Activated naive CD4-positive, alpha-beta T cell treated with anti-CD3 and anti-CD28 coated beads, Interleukin-2, amount 50 U/mL, for 24 hours (primary cell): ENCODE measurements at regions not wholly inside any gene's neighbourhood (a gene's known extent, or its start where the extent isn't known, plus 50 kb on each side); places are given as distances from the start of the nearest gene placed in this dataset.

ENCODE experiments used
- H3K27ac Mint-ChIP-seq: one replicate; pipeline ENCODE4 v1.8.0; 2021; ENCODE audit warnings: mild to moderate bottlenecking, mixed read lengths
- H3K27me3 Mint-ChIP-seq: one replicate; pipeline ENCODE4 v1.8.0; 2021; ENCODE audit warnings: mixed read lengths
- H3K36me3 Mint-ChIP-seq: one replicate; pipeline ENCODE4 v1.8.0; 2021; ENCODE audit warnings: mixed read lengths
- H3K4me1 Mint-ChIP-seq: one replicate; pipeline ENCODE4 v1.8.0; 2021; ENCODE audit warnings: mixed read lengths
- H3K4me3 Mint-ChIP-seq: one replicate; pipeline ENCODE4 v1.8.0; 2021; ENCODE audit warnings: mild to moderate bottlenecking, mixed read lengths
- H3K9me3 Mint-ChIP-seq: one replicate; pipeline ENCODE4 v1.8.0; 2021; ENCODE audit warnings: mixed read lengths

DNA sequence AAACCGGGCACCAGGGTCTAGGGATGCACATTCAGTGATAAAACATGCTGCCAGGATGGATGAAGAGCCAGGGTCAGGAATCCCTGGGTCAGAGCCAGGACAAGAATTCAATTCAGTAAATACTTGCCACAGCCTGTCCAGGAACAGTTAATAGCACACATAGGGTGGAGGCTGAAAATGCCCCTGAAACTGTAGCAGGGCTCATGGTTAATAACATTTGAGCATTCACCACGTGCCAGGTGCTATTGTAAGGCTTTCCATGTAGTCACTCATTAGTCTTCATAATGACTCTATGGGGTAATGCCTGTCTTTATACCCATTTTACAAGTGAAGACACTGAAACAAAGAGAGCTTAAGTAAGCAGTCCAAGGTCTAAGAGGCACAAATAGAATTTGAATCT, 296.3 kb downstream of the LRFN2 start:
- no peaks in the 10 kb centered on the region for H3K36me3 Mint-ChIP-seq
- peaks cover 12% of the 10 kb centered on the region for H3K27me3 Mint-ChIP-seq
- no peak overlapping the region for H3K4me3 Mint-ChIP-seq
- no peak overlapping the region for H3K27ac Mint-ChIP-seq
- no peaks in the 10 kb centered on the region for H3K4me1 Mint-ChIP-seq
- H3K9me3 Mint-ChIP-seq, result no peaks in the 10 kb centered on the region

DNA sequence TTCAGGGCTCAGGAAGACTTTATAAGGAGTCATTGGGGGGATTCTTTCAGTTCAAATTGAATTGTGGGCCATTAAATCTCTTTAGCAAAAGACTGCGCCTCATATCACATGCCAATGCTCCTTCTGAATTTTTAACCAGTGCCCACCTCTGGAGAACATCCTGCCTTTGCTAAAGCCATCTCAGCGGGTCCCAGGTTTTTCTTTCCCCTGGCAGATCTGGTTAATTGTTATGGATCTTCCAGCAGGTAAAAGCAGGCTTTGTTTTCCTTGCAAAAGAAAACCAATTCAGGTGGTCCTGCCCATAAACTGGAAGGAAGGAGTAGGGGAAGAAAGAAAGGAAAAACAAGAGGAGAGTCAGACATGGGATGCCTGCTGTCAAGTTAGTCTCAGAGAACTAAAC, 298.2 kb downstream of the LRFN2 start:
- Mint-ChIP-seq H3K27ac (no peak overlapping the region), H3K9me3 (no peaks in the 10 kb centered on the region), H3K4me1 (no peaks in the 10 kb centered on the region), H3K4me3 (no peak overlapping the region), H3K27me3 (peaks cover 18% of the 10 kb centered on the region), H3K36me3 (no peaks in the 10 kb centered on the region)

DNA sequence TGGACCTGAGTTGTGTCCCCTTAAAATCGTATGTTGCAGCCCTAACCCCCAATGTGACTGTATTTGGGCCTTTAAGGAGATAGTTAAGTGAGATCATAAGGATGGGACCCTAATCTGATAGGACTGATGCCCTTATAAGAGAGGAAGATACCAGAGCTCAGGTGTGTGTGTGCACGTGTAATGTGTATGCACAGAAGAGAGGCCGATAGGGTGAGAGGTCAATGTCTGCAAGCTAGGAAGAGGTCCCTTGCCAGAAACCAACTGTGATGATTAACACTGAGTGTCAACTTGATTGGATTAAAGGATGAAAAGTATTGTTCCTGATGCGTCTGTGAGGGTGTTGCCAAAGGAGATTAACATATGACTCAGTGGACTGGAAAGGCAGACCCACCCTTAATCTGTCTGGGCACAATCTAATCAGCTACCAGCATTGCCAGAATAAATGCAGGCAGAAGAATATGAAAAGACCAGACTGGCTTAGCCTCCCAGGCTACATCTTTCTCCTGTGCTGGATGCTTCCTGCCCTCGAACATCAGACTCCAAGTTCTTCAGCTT, 299.8 kb downstream of the LRFN2 start:
- Mint-ChIP-seq H3K36me3 (no peaks in the 10 kb centered on the region), H3K27me3 (peaks cover 19% of the 10 kb centered on the region), H3K27ac (no peak overlapping the region), H3K4me1 (no peaks in the 10 kb centered on the region), H3K9me3 (no peaks in the 10 kb centered on the region), H3K4me3 (no peak overlapping the region)

DNA sequence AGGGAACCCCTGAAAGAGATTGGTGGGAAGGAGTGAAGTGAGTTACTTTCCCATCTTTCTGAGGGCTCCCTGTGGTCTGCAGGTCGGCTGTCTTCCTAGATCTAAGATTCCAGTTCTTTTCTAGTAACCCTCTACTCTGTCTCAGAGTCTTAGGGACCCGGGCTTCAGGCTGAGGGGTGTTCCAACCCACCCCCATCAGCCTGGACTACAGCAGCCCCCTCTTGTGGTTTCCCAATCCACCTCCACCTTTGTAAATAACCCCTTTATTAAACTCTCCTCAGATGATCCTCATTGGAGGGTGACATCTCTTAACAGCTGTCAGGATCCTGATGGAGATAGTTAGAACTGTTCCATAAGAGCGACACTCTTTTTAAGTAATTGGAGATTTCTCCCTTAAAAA, 300.4 kb downstream of the LRFN2 start:
- Mint-ChIP-seq H3K27ac (no peak overlapping the region), H3K4me3 (no peak overlapping the region), H3K4me1 (no peaks in the 10 kb centered on the region), H3K27me3 (peaks cover 19% of the 10 kb centered on the region), H3K9me3 (no peaks in the 10 kb centered on the region), H3K36me3 (no peaks in the 10 kb centered on the region)

DNA sequence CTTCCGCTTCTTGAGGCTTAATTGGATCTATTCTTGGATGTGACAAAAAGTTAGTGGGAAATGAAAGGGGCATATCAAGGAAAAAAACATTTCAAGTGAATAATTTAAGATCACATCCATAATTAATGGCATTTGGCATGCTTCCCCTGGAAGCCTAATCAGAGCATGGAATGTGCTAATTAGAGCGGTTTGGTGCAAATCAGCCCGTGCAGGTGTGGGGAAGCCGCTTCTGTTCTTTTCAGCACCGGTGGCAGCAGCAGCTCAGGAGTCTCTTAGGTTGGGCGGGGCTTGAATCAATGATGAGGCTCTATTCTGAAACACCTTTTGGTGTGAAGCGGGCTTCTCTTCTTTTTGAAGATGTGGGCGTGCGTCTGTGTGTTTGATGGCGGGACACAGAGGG, 301.2 kb downstream of the LRFN2 start:
- Mint-ChIP-seq H3K4me1 (no peaks in the 10 kb centered on the region), H3K4me3 (no peak overlapping the region), H3K27ac (no peak overlapping the region), H3K9me3 (no peaks in the 10 kb centered on the region), H3K27me3 (peaks cover 19% of the 10 kb centered on the region), H3K36me3 (no peaks in the 10 kb centered on the region)

DNA sequence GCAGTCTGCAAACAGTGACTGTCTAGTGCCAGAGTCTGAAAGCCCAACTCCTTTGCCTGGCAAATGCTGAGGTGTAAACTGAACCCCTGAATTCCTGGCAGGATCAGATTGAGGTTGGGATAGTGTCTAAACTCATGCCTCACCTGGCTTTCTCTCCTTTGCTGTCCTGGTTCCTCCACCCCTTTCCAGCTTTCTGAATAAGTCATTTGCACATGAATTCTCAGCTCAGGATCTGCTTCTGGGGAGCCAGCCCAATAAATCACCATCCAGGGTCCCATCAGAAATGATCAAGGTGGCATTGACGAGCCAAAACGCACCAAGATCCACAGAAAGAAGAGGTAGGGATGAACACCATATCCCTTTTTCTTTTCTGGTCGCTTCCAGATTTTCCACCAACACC, 301.6 kb downstream of the LRFN2 start:
- Mint-ChIP-seq H3K36me3 (no peaks in the 10 kb centered on the region), H3K4me1 (no peaks in the 10 kb centered on the region), H3K27me3 (peaks cover 19% of the 10 kb centered on the region), H3K27ac (no peak overlapping the region), H3K4me3 (no peak overlapping the region), H3K9me3 (no peaks in the 10 kb centered on the region)

DNA sequence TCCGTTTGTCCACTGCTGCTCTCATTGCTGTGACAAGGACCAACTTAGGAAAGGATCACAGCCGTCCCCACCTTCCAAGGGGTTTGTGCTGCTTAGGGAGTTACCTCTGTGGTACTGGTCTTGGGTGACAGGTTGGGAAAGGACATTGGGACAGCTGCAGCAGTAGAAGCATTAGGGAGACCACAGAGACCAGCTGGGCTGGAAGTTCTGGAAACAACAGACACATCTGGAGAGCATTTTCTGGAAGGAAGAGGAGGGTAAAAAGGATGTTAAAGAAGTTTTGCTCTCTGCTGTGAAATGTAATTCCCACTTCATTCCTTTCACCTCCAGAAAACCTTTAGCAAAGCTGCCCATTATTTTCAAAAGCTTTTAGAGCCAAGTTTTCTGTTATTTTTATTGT, 304.2 kb downstream of the LRFN2 start:
- H3K9me3 Mint-ChIP-seq, result no peaks in the 10 kb centered on the region
- no peaks in the 10 kb centered on the region for H3K4me1 Mint-ChIP-seq
- H3K4me3 Mint-ChIP-seq, result no peak overlapping the region
- no peak overlapping the region for H3K27ac Mint-ChIP-seq
- no peaks in the 10 kb centered on the region for H3K36me3 Mint-ChIP-seq
- H3K27me3 Mint-ChIP-seq, result peaks cover 19% of the 10 kb centered on the region

DNA sequence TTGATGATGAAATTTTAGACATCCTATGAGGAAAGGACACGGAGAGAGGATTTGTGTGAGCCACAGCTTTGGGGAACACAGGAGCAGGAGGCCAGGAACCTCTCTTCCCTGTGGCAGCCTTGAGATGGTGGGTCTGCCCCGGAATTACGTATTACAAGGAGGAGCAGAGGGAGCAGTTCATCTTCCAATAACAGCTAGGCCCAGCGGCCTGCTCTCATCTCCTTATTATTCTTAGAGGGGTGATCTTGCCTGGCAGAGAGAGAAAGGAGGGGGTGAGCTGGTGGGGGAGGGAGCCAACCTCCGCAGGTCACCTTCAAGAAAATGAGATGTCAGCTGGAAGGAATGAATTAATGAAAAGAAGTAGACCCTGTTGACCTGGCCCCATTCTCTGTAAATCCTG, 305.8 kb downstream of the LRFN2 start:
- no peaks in the 10 kb centered on the region for H3K4me1 Mint-ChIP-seq
- no peaks in the 10 kb centered on the region for H3K9me3 Mint-ChIP-seq
- H3K27me3 Mint-ChIP-seq, result peaks cover 12% of the 10 kb centered on the region
- no peak overlapping the region for H3K4me3 Mint-ChIP-seq
- no peaks in the 10 kb centered on the region for H3K36me3 Mint-ChIP-seq
- no peak overlapping the region for H3K27ac Mint-ChIP-seq

DNA sequence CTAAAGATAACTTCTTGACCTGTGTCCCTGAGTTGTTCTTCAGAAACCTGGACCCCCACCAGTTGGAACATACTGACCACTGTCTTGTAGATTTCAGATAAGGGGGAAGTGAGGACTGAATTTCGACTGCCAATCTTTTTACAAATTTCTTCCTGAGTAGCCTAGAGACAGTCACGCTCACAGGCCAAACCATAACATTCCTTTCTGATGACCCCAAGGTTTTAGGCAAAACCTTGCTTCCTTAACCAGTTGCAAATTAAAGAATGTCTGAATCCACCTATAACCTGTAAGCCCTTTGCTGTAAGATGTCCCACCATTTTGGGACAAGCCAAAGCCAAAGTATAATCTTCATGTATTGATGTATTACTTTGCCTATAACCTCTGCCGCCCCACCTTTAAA, 306.9 kb downstream of the LRFN2 start:
- no peak overlapping the region for H3K27ac Mint-ChIP-seq
- H3K4me1 Mint-ChIP-seq, result no peaks in the 10 kb centered on the region
- no peaks in the 10 kb centered on the region for H3K9me3 Mint-ChIP-seq
- no peak overlapping the region for H3K4me3 Mint-ChIP-seq
- no peaks in the 10 kb centered on the region for H3K36me3 Mint-ChIP-seq
- peaks cover 4% of the 10 kb centered on the region for H3K27me3 Mint-ChIP-seq

DNA sequence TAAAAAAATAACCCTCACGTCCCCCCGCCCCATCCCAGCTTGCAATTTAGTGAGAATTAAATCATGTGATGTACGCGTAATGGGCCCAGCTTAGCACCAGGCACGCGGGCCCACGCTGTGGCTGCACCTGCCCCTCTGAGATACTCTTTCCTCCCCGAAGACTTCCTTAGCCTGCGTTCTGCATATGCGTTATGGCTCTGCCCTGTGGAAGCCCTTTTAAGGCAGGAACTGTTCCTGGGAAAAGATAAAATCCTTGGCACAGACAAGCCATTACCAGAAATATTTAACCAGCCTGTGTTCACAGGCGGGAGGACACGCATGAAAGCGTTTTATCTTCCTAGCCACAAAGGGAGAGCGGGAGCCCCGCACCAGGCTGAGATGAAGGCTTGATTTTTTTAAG, 311.0 kb downstream of the LRFN2 start:
- no peak overlapping the region for H3K27ac Mint-ChIP-seq
- no peaks in the 10 kb centered on the region for H3K4me1 Mint-ChIP-seq
- no peak overlapping the region for H3K4me3 Mint-ChIP-seq
- H3K36me3 Mint-ChIP-seq, result no peaks in the 10 kb centered on the region
- H3K9me3 Mint-ChIP-seq, result no peaks in the 10 kb centered on the region
- H3K27me3 Mint-ChIP-seq, result peaks cover 1% of the 10 kb centered on the region

DNA sequence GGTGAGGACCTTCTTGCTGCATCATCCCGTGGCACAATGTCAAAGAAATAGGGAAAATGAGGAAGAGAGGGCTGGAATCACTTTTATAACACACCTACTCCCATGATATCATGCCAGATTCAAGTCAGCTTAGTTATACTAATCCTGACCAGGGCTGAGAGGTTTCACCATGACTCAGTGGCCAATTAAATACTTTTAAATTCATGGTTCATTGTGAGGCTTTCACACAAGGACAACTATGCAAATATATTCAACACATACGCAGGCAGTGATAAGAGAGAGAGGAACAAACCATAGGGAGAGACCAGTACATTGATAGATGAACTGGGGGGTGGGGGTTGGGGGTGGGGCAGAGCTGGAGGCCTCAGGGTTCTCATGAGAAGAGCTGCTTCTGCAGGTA, 313.1 kb downstream of the LRFN2 start:
- no peaks in the 10 kb centered on the region for H3K36me3 Mint-ChIP-seq
- H3K27ac Mint-ChIP-seq, result no peak overlapping the region
- peaks cover 1% of the 10 kb centered on the region for H3K27me3 Mint-ChIP-seq
- H3K9me3 Mint-ChIP-seq, result no peaks in the 10 kb centered on the region
- H3K4me3 Mint-ChIP-seq, result no peak overlapping the region
- H3K4me1 Mint-ChIP-seq, result no peaks in the 10 kb centered on the region

DNA sequence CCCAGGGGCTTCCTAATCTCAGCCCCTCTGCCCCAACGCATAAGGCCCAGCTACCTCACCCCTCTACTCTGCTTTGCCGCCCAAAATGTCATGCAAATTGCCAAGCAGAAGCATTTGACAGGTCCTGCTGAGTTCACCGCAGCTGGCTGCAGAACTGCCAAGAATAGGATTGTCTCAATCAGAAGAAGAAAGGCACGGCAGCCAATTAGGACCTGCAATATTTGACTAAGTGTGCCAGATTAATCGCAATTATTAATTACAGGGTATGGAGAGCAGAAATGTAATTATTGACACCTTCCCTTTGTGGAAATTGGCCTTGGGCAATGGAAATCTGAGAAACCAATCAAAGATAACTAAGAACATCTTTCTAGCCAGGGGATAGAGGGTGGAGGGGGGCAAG, 318.6 kb downstream of the LRFN2 start:
- no peaks in the 10 kb centered on the region for H3K4me1 Mint-ChIP-seq
- H3K27me3 Mint-ChIP-seq, result no peaks in the 10 kb centered on the region
- no peaks in the 10 kb centered on the region for H3K9me3 Mint-ChIP-seq
- no peak overlapping the region for H3K4me3 Mint-ChIP-seq
- no peak overlapping the region for H3K27ac Mint-ChIP-seq
- H3K36me3 Mint-ChIP-seq, result no peaks in the 10 kb centered on the region

DNA sequence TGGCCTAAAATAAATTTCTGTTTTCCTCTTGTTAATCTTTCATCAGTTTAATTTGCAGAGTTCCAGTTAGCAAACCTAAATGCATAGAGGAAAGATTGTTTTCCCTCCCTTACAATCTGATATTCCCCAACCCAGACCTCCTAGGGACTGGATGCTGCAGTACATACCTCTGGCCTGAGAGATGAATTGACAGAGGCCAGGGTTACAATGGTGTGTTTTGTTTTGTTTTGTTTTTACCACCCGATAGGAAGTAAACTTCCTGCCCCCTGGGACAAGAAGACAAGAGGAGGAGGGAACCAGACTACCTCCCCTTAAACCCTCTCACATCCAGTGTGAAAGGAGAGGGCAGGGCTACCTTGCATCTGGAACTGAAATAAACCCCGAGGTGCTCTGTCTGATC, 319.0 kb downstream of the LRFN2 start:
- no peaks in the 10 kb centered on the region for H3K27me3 Mint-ChIP-seq
- H3K27ac Mint-ChIP-seq, result no peak overlapping the region
- H3K9me3 Mint-ChIP-seq, result no peaks in the 10 kb centered on the region
- no peak overlapping the region for H3K4me3 Mint-ChIP-seq
- H3K36me3 Mint-ChIP-seq, result no peaks in the 10 kb centered on the region
- H3K4me1 Mint-ChIP-seq, result no peaks in the 10 kb centered on the region

DNA sequence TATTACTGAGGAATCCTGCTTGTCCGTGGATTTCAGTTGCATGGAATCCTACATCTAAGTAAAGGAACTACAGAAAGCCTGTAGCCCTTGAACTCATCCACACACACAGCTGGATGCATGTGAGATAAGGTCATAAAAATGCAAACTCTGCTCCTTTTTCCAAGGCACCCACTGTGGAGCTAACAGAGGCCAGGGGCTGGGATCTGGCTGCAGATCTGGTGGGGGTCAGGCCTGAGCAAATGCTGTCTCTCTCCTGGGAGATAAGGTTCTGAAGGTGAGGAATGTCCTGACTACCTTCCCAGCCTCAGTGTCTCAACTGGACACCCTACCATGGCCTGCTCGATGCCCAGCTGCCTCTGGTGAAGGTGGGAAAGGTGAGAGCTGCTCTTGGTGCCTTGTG, 321.5 kb downstream of the LRFN2 start:
- Mint-ChIP-seq H3K27me3 (peaks cover 1% of the 10 kb centered on the region), H3K9me3 (no peaks in the 10 kb centered on the region), H3K4me3 (no peak overlapping the region), H3K4me1 (no peaks in the 10 kb centered on the region), H3K27ac (no peak overlapping the region), H3K36me3 (no peaks in the 10 kb centered on the region)

DNA sequence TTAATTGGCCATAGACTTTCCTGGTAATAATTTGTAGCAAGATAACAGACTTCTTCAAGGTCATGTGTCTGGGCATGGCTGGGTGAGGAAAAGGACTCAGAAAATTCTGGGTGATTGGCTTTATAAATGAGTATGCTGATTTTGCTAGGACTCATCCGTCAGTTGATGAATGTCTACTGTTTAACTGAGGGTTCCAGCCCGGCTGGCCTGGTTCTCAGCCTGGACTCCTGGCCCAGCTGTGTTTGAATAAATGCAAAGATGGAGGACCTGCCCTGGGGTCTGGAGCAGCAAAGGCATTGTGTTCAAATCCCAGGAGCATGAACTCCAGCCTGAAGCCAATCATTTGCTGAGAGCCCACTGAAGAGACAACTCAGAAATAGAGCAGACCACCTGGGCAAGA, 323.2 kb downstream of the LRFN2 start:
- Mint-ChIP-seq H3K36me3 (no peaks in the 10 kb centered on the region), H3K9me3 (no peaks in the 10 kb centered on the region), H3K27me3 (peaks cover 1% of the 10 kb centered on the region), H3K4me3 (no peak overlapping the region), H3K27ac (no peak overlapping the region), H3K4me1 (no peaks in the 10 kb centered on the region)

DNA sequence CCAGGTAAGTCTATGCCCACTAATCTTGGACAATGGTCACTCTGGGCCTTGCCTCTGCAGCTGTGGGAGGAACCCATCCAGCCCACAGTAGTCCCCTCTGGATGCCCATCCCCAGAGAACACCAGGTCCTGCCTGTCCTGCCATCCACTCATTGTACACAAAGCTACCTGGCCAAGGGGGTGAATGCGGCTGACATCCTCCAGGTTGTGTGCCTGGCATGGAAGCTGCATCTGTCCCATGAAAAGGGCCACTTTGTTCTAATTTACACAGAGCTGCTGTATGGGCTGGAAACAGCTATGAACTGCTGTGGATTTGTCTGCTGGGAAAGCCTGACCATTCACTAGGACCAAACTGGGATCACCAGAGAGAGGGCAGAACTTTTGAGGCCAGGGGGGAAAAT, 324.8 kb downstream of the LRFN2 start:
- H3K27me3 Mint-ChIP-seq, result peaks cover 1% of the 10 kb centered on the region
- H3K27ac Mint-ChIP-seq, result no peak overlapping the region
- no peaks in the 10 kb centered on the region for H3K4me1 Mint-ChIP-seq
- no peaks in the 10 kb centered on the region for H3K9me3 Mint-ChIP-seq
- no peak overlapping the region for H3K4me3 Mint-ChIP-seq
- no peaks in the 10 kb centered on the region for H3K36me3 Mint-ChIP-seq

DNA sequence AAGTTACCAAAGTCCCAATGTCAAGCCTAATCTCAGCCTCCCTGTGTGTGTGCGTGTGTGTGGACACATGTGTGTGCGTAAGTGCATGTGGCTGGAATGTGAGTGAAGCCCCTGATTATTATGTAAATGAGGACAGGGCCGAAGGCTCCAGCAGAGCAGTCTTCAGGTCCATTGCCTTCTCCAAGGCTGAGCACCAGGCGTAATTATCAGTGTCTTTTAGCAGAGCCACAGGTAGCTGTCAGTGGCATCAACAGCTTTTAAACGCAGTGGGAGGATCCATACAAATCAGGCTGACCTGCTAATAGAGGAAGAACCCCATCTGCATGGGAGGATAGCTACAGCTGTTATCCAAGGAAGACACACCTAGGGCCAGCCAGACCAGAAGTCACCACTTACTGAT, 324.3 kb upstream of the MOCS1 start:
- Mint-ChIP-seq H3K27me3 (peaks cover 5% of the 10 kb centered on the region), H3K27ac (no peak overlapping the region), H3K4me3 (no peak overlapping the region), H3K36me3 (no peaks in the 10 kb centered on the region), H3K9me3 (no peaks in the 10 kb centered on the region), H3K4me1 (no peaks in the 10 kb centered on the region)
